Embryonic facial prominence (tissue), 1 donor: ENCODE measurements at regions not wholly inside any gene's neighbourhood (a gene's known extent, or its start where the extent isn't known, plus 50 kb on each side); places are given as distances from the start of the nearest gene placed in this dataset.
"Not testable (repeated sequence)": the region's sequence is repeated elsewhere in the genome, so short reads cannot be mapped to it uniquely, and the experiment has no call there.

Experiments used
- DNase-seq: peaks from one replicate; pipeline ENCODE4 v3.0.0-alpha.2; 2016; ENCODE audit errors: extremely low spot score

DNA sequence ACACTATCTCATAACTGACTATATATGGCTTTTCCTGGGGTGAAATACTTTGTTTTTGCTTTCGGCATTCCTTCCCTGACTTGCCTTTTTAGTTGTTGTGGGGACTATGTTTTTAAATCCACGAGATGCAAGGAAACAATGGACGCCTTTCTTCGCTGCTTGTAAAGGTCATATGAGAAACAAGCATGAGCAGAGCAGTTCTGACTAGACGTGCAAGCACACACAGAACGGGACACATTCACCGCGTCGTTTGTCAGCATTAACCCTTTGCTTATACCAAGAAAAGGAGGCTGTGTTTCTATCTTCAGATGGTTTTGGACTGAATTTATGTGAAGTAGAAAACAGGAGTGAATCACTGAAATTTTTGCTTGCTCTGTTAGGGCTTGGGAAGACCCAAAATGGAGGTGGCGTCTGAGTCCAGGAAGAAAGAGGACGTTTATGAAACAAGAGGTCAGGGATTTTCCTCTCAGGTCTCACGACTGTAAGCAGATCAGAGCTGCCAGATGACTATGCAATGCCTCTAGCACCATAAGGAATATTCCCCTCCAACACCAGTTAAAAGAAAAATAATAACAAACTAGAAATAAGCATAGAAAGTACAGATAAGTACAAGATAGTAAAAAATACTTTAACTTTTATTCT is 358.9 kb downstream of the DLEU7 start:
- no peak for DNase-seq

DNA sequence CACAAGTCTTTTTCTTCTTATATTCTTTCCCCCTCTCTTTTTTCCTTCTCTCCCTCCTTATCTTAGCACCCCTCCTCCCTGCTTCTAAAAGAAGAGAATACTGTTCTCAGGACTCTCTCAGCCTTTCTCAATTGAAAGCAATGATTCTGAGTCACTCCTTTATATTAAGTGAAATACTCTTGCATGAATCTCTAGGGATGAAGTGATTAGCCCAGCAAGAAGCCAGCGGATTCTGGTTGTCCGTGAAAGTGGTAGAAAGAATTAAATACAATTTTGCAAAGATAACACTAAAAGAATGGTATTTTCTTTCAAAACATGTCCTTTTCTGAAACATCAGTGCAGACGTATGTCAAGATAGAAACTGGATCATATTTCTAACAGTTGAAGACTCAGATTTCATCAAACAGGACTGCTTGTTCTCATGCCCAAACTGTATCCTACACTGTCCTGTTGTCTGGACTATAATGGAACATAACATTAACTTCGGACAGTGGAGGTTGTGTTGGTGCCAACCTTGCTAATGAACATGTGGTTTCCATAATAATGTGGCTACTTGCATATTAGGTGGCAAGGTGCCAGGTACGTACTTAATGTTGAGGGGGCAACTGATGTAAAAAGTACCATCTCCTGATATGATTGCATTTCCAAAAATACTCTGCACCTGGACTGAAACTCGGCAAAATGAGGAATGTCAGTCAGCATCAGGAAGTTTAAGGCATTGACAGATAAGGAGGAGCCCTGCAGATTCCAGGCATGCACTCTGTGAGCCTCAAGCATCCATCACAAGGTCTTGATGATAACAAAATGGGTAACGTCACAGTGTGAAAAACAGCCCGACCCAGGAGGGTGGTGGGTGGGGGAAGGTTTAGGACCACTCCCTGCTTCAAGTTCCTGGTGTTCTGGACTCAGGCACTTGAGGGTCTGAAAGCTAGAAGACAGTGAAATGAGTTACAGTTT is 357.2 kb downstream of the DLEU7 start:
- DNase-seq, result no peak

GRCh38 chr13:50493683-50494082 is 349.8 kb downstream of the DLEU7 start:
- DNase-seq, result no peak

DNA sequence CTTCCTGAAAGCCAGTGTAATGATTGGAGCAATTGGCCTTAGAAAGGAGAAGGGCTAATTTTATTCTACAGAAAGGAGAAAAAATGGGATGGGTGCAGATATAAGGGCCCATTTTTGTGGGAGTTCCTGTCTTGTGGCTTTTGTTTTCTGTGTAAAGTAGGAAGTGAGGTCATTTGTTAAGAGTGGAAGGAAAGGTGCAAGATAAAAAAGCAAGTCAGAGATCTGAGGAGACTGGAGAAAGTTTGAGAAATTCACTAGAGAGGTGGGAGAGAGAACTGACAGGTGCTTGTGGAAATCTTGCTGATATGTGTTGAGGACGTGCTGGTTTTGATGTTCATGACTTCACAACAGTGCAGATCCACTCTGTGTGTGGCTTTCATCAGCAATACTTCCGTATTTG is 349.4 kb downstream of the DLEU7 start:
- no peak for DNase-seq

DNA sequence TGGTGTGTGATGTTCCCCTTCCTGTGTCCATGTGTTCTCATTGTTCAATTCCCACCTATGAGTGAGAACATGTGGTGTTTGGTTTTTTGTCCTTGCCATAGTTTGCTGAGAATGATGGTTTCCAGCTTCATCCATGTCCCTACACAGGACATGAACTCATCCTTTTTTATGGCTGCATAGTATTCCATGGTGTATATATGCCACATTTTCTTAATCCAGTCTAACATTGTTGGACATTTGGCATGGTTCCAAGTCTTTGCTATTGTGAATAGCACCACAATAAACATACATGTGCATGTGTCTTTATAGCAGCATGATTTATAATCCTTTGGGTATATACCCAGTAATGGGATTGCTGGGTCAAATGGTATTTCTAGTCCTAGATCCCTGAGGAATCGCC is 340.3 kb downstream of the DLEU7 start:
- DNase-seq, result not testable (repeated sequence)

GRCh38 chr13:50509167-50509566 is 334.3 kb downstream of the DLEU7 start:
- DNase-seq, result no peak

DNA sequence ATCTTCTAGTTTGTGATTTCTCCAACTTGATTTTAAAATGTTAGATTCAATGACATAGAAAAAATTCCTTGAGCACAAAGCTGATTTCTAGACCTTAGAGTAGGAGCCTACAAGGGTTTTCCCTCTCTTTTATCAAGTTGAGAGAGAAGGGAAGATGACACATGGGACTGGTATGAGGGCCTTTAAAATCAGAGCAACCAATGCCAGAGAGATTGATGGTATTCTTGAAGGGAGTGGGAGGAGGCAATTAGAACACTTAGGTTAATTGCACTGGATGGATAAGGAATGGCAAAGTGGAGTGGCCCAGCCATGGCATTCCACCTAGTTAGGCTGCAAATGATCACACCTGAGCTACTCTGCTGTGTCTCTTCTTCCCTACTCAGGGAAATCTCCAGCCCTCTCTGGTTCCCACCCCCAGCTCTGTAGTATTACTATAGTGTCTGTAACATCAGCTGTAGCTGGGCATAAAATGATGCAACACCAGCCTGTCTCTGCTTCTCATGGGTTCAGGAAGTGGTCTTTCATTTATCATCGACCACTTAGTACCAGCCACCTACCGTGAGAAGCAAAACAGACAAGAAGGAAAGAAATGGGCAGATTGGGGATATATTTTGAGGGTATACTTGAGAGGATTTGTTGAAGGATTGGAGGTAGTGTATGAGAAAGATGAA is 333.6 kb downstream of the DLEU7 start:
- DNase-seq, result no peak

DNA sequence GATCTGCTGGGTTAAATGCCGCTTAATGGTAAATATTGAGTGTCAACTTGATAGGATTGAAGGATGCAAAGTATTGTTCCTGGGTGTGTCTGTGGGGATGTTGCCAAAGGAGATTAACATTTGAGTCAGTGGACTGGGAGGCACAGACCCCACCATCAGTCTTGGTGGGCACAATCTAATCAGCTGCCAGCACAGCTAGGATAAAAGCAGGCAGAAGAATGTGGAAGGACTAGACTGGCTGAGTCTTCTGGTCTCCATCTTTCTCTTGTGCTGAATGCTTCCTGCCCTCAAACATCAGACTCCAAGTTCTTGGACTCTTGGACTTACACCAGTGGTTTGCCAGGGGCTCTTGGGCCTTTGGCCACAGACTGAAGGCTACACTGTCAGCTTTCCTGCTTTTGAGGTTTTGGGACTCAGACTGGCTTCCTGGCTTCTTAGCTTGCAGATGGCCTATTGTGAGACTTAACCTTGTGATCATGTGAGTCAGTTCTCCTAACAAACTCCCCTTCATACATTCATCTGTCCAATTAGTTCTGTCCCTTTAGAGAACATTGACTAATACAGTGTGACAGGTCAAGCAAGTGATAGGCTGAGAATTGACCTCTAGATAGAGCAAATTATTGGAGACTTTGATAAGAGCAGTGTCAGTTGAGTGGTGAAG is 332.5 kb downstream of the DLEU7 start:
- not testable (repeated sequence) for DNase-seq

DNA sequence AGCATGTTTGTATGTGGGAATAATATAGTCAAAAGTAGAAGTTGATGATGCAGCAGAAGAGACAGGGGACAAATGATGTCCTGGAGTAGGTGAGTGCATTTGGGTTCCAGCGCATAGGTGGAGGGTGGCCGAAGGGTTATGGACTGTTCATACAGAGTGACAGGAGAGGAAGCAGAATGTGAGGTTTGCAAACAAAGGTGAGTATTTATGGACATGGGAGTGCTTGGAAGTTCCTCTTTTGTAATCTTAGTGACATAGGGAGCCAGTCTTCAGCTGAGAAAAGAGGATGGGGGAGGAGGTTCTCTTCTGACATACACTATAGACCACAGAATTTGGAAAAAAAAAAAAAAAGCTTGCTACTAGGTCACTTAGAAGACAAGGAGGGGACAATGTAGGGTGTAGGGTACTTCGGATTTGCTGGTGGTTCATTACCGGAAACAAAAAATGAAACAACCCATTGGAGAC is 331.6 kb downstream of the DLEU7 start:
- no peak for DNase-seq

GRCh38 chr13:50512474-50513299 is 330.8 kb downstream of the DLEU7 start:
- DNase-seq, result no peak

GRCh38 chr13:50513300-50513877 is 330.1 kb downstream of the DLEU7 start:
- no peak for DNase-seq

- no peak for DNase-seq
Measured at GRCh38 chr13:50514249-50514648, 329.2 kb downstream of the DLEU7 start.

DNA sequence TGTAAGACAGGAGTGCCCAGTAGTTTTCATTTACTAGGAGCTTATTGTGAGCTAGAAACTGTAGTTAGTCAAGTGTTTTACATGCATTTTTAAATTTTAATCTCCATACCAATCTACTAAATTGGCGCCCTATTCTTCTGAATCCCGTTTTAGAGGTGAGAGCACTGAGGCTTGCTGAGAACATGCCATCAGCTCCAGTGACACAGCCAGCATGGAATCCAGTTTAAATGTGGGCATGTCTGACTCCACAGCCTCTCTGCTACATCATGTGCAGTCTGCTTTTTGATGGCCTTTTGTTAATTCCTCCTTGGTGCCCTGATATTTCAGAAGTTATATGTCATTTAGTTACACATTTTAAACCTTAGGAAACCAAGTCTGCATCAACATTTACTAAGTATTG is 325.4 kb downstream of the DLEU7 start:
- no peak for DNase-seq

DNA sequence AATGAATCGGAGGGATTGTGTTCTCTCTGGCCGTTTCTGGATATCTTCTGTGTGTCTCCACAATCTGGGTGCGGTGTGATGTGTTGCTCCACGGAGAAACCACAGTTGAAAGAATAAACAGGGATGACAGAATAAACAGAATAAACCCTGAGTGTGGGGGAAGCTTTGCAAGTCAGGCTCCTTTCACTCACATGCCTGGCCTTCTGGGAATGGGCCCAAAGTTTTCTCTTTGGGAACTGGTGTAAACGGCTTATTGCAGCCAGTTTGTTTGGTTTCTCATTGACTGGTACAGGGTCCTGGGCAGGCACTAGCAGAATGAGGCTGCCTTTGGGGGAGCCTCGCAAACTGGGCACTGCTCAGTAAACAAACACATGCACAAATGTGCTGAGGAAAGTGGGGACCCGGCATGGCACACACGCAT is 324.7 kb downstream of the DLEU7 start:
- DNase-seq, result no peak

- no peak for DNase-seq
Measured at GRCh38 chr13:50519866-50520265, 323.6 kb downstream of the DLEU7 start.

GRCh38 chr13:50521006-50521830 is 322.3 kb downstream of the DLEU7 start:
- DNase-seq, result no peak

DNA sequence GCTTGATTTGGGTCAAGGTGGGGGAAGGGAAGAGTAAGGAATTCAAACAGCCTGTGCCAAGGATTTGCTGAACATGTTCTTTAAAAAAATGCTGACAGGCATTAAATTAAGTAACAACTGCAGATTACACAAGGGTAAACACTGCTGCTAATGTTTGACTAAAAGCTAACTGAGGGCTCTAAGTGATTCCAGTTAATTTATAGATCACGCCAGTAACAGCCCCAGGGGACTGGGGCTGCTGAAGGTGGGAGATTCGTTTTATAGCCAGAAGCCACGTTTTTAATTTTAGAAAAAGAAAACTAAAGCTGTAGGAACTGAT is 321.7 kb downstream of the DLEU7 start:
- no peak for DNase-seq

- DNase-seq, result no peak
Measured at GRCh38 chr13:50522506-50522905, 321.0 kb downstream of the DLEU7 start.

- DNase-seq, result no peak
Measured at GRCh38 chr13:50523307-50523706, 320.2 kb downstream of the DLEU7 start.

DNA sequence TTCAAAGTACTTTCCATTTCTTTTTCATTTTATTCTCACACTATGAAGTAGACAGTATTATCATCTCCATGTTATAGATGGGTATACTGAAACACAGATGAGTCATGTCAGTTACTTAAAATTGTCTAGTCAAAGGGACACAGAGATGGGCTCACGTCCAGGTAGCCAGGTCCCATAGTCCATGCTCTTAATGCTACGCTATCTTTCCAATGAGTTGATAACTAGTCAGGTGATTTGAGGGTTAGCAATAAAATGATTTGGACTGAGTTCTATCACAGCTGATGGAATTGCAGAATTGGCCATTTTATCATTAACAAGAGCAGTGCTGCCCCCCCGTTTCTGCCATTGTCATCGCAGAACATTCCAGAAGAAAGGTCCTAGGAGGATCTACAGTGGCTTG is 318.9 kb downstream of the DLEU7 start:
- no peak for DNase-seq
